ENCODE measurements at regions not wholly inside any gene's neighbourhood (a gene's known extent, or its start where the extent isn't known, plus 50 kb on each side); places are given as distances from the start of the nearest gene placed in this dataset.
"Not testable (repeated sequence)": the region's sequence is repeated elsewhere in the genome, so short reads cannot be mapped to it uniquely, and the experiment has no call there.

DNA sequence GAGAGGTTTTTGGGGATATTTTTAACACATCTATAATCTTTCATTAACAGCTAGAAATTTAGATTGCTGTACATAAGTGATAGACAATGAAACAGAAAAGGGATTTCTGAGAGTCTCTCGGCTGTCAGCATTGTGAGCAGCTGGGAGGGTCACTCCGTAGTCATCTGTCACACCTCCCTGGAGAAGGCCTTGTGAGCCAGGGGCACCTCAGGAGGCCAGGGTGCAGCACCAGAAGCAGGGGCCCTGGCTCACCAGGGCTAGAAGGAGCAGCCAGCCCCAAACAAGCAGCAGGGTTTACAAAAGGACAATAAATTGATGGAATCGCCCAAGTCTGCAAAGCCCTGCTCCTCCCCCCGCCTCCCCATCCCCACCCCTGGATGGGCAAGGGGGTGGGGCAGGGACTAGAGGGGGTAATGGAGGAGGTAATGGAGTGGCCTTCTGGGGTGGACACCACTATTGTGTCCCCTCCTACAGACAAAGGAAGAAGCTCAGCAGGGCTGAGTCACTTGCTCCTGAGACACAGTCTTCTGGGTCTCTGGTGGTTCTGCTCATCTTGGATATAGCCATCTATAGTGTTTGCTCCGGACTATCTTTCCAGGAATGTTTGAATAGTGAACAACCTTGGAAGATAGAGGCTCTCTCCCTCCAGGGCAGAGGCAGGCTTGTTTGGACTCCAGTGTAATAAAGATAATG, 263.4 kb downstream of the NPHP4 start:
- Mint-ChIP-seq H3K27ac (no peak overlapping the region), H3K9me3 (peaks cover 5% of the 10 kb centered on the region), H3K36me3 (ENCODE audit: low read depth) (no peaks in the 10 kb centered on the region), H3K4me3 (no peak overlapping the region), H3K4me1 (peaks cover 6% of the 10 kb centered on the region), H3K27me3 (ENCODE audit: low read depth) (peaks cover 13% of the 10 kb centered on the region)
- TF ChIP-seq CTCF (IDR thresholded peaks at IDR 0.05; ENCODE audit: unreplicated experiment in 3 of 3): no peak

DNA sequence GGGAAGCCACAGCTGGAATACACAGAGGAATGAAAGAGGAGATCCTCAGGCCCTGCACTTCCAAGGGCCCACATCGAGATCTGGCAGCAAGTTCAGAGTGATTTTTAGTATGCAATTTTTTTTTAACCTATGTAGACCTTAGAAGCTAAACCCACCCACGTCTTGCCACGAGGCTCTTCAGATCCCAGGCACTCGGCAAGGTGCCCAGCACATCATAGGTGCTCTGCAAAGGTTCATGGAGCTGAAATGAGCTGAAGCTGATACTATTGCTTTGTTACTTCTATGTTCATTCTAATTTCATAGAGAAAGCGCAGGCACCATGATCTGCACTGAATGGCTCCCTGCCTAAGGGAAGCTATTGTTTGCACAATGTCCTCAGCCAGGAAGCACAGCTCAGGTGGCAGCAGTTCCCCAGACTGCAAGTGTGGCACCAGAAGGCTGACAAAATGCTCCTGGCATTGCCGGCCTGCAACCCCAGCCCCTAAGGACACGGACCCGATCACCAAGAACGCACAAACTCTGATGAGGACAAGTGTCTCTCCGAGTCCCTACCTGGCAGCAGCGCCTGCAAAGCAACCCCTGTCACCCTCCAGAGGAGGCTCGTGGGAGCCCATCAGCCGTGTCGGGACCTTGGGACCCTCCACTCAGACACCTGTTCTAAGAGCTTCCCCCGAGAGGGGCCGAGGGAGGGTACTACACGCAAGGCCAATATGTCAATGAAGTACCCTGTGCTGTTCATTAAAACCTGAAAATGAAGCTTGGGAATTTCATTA, 264.2 kb downstream of the NPHP4 start:
- H3K9me3 Mint-ChIP-seq: peaks cover 5% of the 10 kb centered on the region
- H3K4me1 Mint-ChIP-seq: peaks cover 6% of the 10 kb centered on the region
- H3K27ac Mint-ChIP-seq: no peak overlapping the region
- peaks cover 16% of the 10 kb centered on the region for H3K27me3 Mint-ChIP-seq (ENCODE audit: low read depth)
- TF ChIP-seq CTCF (IDR thresholded peaks at IDR 0.05; ENCODE audit: unreplicated experiment in 3 of 3): no peak
- H3K36me3 Mint-ChIP-seq (ENCODE audit: low read depth): no peaks in the 10 kb centered on the region
- H3K4me3 Mint-ChIP-seq: no peak overlapping the region

DNA sequence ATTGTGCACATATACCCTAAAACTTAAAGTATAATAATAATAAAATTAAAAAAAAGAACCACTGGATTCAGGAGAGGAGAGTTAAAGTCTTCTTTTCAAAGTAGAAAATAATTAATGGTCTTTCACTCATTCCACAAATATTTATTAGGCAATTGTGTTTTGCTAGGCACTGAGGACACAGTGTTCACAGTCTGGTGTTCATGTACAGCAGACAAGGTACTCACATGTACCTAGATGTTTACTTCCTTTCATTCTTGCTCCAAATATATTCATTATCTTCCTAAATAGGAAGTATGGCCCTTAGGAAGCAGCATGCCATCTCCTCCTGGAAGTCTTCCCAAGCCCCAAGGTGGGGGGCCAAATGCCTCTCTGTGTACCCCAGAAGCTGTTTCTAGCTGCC, 265.0 kb downstream of the NPHP4 start:
- peaks cover 5% of the 10 kb centered on the region for H3K9me3 Mint-ChIP-seq
- H3K4me3 Mint-ChIP-seq: no peak overlapping the region
- peaks cover 17% of the 10 kb centered on the region for H3K27me3 Mint-ChIP-seq (ENCODE audit: low read depth)
- no peak for TF ChIP-seq CTCF (IDR thresholded peaks at IDR 0.05; ENCODE audit: unreplicated experiment in 3 of 3)
- H3K27ac Mint-ChIP-seq: no peak overlapping the region
- no peaks in the 10 kb centered on the region for H3K36me3 Mint-ChIP-seq (ENCODE audit: low read depth)
- H3K4me1 Mint-ChIP-seq: peaks cover 6% of the 10 kb centered on the region

- H3K36me3 Mint-ChIP-seq (ENCODE audit: low read depth); H3K9me3 Mint-ChIP-seq; H3K27ac Mint-ChIP-seq; H3K4me1 Mint-ChIP-seq; H3K4me3 Mint-ChIP-seq: not testable (repeated sequence)
- peaks cover 17% of the 10 kb centered on the region for H3K27me3 Mint-ChIP-seq (ENCODE audit: low read depth)
These were observed 265.5 kb downstream of the NPHP4 start for GRCh38 chr1:5726586-5727184.

DNA sequence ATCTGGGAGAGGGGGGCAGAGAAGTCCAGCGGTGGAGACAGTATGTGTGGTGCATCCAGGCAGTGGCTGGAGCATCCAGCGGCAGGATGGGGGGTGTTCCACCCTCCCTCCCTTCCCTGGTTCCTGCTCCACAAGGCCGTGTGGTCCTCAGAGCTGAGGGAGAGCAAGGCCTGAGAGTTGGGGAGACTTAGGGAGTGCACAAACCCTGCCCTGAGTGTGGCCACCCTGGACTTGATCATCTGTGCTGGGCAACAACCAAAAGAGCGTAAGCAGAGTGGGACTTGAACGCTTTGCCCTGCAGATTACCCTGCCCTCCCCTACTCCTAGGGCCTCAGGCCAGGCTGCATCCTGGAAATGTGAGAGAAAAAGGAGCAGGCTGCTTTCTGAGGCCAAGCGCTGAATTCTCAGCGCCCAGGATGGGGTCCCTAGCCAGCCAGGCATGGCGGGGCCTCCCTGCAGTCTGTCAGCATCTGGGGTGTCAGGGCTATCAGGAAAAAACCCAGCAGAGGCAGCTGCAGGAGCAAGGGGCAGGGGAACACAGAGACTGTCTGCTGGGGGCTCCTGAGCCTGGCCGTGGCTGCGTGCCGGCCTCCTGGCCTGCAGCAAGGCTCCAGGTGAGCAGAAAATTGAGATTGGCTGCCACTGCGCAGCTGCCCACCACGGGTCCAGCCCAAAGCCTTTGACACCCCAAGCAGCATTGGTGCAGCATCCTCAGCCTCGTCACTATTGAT, 266.2 kb downstream of the NPHP4 start:
- H3K4me3 Mint-ChIP-seq: no peak overlapping the region
- no peak for TF ChIP-seq CTCF (IDR thresholded peaks at IDR 0.05; ENCODE audit: unreplicated experiment in 3 of 3)
- peaks cover 5% of the 10 kb centered on the region for H3K9me3 Mint-ChIP-seq
- H3K27me3 Mint-ChIP-seq (ENCODE audit: low read depth): peaks cover 14% of the 10 kb centered on the region
- no peaks in the 10 kb centered on the region for H3K36me3 Mint-ChIP-seq (ENCODE audit: low read depth)
- peaks cover 6% of the 10 kb centered on the region for H3K4me1 Mint-ChIP-seq
- H3K27ac Mint-ChIP-seq: no peak overlapping the region

GRCh38 chr1:5725406-5725805, 266.8 kb downstream of the NPHP4 start:
- peaks cover 16% of the 10 kb centered on the region for H3K27me3 Mint-ChIP-seq (ENCODE audit: low read depth)
- H3K4me1 Mint-ChIP-seq: peaks cover 6% of the 10 kb centered on the region
- H3K4me3 Mint-ChIP-seq: no peak overlapping the region
- peaks cover 5% of the 10 kb centered on the region for H3K9me3 Mint-ChIP-seq
- no peak for TF ChIP-seq CTCF (IDR thresholded peaks at IDR 0.05; ENCODE audit: unreplicated experiment in 3 of 3)
- H3K36me3 Mint-ChIP-seq (ENCODE audit: low read depth): no peaks in the 10 kb centered on the region
- H3K27ac Mint-ChIP-seq: no peak overlapping the region
